ENCODE measurements at regions not wholly inside any gene's neighbourhood (a gene's known extent, or its start where the extent isn't known, plus 50 kb on each side); places are given as distances from the start of the nearest gene placed in this dataset.

- no peaks in the 10 kb centered on the region for H3K9me3 ChIP-seq (replicated peaks; ENCODE audit: control insufficient read depth, insufficient read depth, low read length)
- intact Hi-C loops (cut with micrococcal nuclease; ENCODE audit: unreplicated experiment) (no loop called here), in situ Hi-C loops (cut with MboI) (no loop called here)
- no peaks in the 10 kb centered on the region for H3K79me2 ChIP-seq (ENCODE audit: control insufficient read depth, insufficient read depth, low read length)
- no peaks in the 10 kb centered on the region for H3K36me3 ChIP-seq (ENCODE audit: control insufficient read depth in 2 of 2, insufficient read depth in 2 of 2, low read length in 1 of 2)
- no peak overlapping the region for H2AFZ ChIP-seq (ENCODE audit: control insufficient read depth, low read depth, low read length)
- no peak overlapping the region for H3K4me2 ChIP-seq (ENCODE audit: control insufficient read depth, insufficient read depth)
- no peak overlapping the region for H3K9ac ChIP-seq (ENCODE audit: control insufficient read depth, insufficient read depth, low read length)
- CTCF ChIA-PET = no interaction called here
- no peak for TF ChIP-seq JUNB (IDR thresholded peaks at IDR 0.05)
- no peak for TF ChIP-seq NR2C1 (IDR thresholded peaks at IDR 0.05)
- no peak for TF ChIP-seq CBX3 (IDR thresholded peaks at IDR 0.05; ENCODE audit: borderline replicate concordance, low read depth)
- no peak for TF ChIP-seq STAT3 (IDR thresholded peaks at IDR 0.05; ENCODE audit: low read depth, low read length)
- no peak for TF ChIP-seq YY1 (IDR thresholded peaks at IDR 0.05; ENCODE audit: low read depth, low read length)
- no peak for TF ChIP-seq RAD21 (IDR thresholded peaks at IDR 0.05; ENCODE audit: insufficient read depth, low read depth, low read length)
- no peak for TF ChIP-seq RAD51 (IDR thresholded peaks at IDR 0.05)
- no peak for TF ChIP-seq BCLAF1 (IDR thresholded peaks at IDR 0.05)
- TF ChIP-seq CHD1 (IDR thresholded peaks at IDR 0.05; ENCODE audit: low read depth, low read length) = no peak
- no peak for TF ChIP-seq ZNF384 (IDR thresholded peaks at IDR 0.05; ENCODE audit: borderline replicate concordance, low read depth, low read length)
- TF ChIP-seq NFYB (IDR thresholded peaks at IDR 0.05; ENCODE audit: insufficient read depth, low read depth, low read length) = no peak
- TF ChIP-seq, protein P1, sequence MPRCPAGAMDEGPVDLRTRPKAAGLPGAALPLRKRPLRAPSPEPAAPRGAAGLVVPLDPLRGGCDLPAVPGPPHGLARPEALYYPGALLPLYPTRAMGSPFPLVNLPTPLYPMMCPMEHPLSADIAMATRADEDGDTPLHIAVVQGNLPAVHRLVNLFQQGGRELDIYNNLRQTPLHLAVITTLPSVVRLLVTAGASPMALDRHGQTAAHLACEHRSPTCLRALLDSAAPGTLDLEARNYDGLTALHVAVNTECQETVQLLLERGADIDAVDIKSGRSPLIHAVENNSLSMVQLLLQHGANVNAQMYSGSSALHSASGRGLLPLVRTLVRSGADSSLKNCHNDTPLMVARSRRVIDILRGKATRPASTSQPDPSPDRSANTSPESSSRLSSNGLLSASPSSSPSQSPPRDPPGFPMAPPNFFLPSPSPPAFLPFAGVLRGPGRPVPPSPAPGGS (IDR thresholded peaks at IDR 0.05; ENCODE audit: borderline replicate concordance, insufficient read depth, low read depth, low read length, poor library complexity, severe bottlenecking) = no peak
- TF ChIP-seq EP300 (IDR thresholded peaks at IDR 0.05; ENCODE audit: borderline replicate concordance in 1 of 2, control insufficient read depth in 1 of 2, low read depth in 2 of 2, low read length in 2 of 2) = no peak
- no peak for TF ChIP-seq CBFB (IDR thresholded peaks at IDR 0.05; ENCODE audit: low read depth)
- DNase-seq (ENCODE audit: low read depth, low spot score) (no peak), ATAC-seq (no peak), FAIRE-seq (no peak)
- no peak overlapping the region for H3K27ac ChIP-seq (ENCODE audit: control insufficient read depth, insufficient read depth)
- SMC1A ChIA-PET (ENCODE audit: uncharacterized antibody, unreplicated experiment) = interaction anchor here (0.6 kb wide), 1 partner anchor 9 kb away, joined by 3 read pairs; no protein-coding TSS in a partner anchor
- no TSS peak for BruUV-seq (replicated peaks)
- no peaks in the 10 kb centered on the region; a peak in 1 of 4 replicates for H3K27me3 ChIP-seq (replicated peaks in 1 of 2; ENCODE audit: control insufficient read depth in 2 of 2, insufficient read depth in 2 of 2, low read length in 1 of 2)
- no peak overlapping the region for H3K4me3 ChIP-seq
- H4K20me1 ChIP-seq (ENCODE audit: control insufficient read depth, insufficient read depth) = no peaks in the 10 kb centered on the region
- POLR2A ChIA-PET = no interaction called here
- H3K4me1 ChIP-seq (ENCODE audit: control insufficient read depth, insufficient read depth, low read length) = no peaks in the 10 kb centered on the region
- RAD21 ChIA-PET (ENCODE audit: unreplicated experiment) = no interaction called here
- 88% methylated on average over 3 of the region's 3 CpGs for WGBS (ENCODE audit: insufficient coverage, insufficient replicate concordance, low lambda C conversion rate, missing lambda C conversion rate)
Observed at GRCh38 chr1:221089273-221089672, 210.0 kb downstream of the HLX start.
